Dermis blood vessel endothelial cell (primary cell): ENCODE measurements at regions not wholly inside any gene's neighbourhood (a gene's known extent, or its start where the extent isn't known, plus 50 kb on each side); places are given as distances from the start of the nearest gene placed in this dataset.

Experiments
- DNase-seq: peaks from one replicate; pipeline ENCODE4 v3.0.0; 2010

DNA sequence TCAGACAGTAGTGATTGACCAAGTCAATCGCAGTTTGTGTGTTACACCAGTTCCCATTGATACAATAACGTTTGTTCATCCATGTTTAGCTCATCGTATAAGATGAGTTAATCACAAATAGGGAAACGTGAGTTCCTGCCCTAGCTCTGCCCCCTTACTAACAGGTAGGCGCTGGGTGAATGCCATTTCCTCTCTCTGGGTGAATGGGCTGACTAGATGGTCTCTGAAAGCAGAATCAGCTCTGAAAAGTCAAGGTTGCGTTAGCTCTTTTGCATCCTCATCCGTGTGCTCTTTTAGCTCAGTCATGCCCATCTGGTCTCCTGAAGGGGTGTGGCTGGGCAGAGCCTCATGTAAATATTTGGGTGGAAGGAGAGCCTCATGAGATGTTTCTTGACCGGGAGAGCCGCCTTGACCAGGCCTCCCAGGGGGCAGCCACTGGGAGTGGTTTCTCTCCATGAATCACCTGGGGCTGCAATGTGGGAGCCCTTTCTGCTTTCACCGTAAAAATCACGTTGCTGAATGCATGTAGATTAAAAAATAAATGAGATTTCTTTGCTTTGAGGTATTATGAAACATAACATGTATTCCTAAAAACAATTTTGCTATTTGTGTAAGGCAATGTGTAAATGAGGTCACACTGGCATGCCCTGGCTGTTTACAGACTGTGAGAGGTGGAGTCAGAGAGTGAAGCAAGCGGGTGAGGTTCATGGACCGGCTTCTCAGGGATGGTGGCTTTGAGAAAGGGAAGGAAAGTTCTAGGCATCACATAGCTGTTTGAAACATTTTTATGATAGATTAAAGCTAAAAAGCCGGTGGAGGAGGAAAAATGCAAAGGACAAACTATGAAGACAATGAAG, 108.4 kb upstream of the RASGRP1 start:
- DNase-seq: no peak

DNA sequence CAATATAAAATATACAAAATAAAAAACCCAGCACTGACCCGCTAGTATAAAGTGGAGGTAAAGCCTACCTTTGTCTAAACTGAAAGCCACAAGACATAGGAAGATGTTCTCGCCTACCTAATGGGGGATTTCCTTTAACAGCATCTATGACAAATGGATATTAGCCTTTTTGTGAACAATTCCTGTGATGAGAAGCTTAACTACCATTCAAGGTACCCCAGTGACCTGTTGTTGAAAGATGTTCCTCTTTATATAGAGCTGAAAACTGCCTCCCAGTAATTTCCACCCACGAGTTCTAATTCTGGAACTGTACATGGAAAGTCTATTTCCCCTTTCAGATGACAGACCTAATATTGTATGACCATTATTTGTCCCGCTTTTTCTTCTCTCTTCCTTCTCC, 109.8 kb upstream of the RASGRP1 start:
- no peak for DNase-seq

DNA sequence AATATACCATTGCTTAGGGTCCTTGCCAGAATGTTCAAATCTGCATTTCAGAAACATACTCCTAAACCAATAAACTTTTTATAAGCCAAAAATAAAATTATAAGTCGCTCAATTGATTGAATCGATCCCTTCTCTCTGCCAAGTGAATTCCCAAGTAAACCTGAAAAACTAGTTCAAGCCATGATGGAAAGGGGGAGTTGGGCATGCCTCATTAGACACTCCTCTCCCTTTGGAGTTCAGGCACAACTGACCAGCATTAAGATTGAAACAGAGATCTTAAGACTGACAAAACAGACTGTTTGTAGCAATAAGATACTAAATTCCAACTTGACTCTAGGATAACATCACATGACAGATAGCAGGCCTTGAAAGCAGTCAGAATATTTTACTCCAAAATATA, 113.7 kb upstream of the RASGRP1 start:
- DNase-seq: no peak

DNA sequence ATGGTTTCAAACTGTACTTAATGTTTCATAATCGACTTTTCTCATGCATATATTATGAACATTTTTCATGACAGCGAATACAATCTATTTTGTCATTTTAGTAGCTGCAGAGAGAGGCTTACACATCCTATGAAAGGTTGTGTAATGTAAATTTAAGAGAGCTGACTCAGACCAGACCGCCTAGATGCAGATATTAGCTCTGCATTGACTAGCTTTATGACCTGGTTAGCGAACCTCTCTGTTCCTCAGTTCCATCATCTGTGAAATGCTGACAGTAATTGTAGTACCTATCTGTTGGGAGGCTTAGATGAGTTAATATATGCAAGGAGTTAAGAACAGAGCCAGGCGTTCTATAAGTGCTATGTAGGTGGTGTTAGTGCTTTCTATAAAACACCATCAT, 116.2 kb upstream of the RASGRP1 start:
- DNase-seq: no peak

DNA sequence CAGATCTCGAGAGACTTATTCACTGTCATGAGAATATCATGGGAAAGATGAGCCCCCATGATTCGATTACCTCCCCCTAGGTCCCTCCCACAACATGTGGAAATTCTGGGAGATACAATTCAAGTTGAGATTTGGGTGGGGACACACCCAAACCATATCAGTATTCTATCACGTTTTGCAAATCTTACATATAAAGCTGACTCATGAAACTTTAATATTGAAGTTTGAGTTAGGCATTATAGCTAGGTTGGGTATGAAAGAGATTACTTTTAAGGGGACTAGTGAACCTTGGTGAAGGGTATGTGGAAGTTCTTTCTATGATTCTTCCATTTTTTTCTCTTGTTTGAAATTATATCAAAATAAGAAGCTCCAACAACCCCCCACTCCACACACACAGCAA, 117.7 kb upstream of the RASGRP1 start:
- no peak for DNase-seq

DNA sequence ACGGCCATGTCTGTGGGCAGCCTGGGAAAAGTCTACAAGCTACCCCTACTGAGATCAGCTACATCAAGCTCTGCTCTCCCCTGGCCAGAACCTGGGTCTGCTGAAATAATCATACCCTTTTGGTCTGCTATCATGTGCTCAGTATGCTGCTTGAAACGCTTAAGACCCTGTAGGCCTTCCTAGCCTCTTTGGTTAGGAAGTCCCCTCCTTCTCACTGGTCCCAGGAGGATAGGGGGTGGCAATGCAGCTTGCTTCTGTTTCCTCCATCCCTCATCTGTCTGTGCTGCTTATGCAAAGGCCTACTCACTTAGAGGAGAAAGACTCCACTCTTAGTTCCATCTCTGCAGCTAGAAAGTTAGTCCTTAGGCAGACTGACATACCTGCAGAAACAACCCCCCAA, 118.2 kb upstream of the RASGRP1 start:
- DNase-seq: no peak

DNA sequence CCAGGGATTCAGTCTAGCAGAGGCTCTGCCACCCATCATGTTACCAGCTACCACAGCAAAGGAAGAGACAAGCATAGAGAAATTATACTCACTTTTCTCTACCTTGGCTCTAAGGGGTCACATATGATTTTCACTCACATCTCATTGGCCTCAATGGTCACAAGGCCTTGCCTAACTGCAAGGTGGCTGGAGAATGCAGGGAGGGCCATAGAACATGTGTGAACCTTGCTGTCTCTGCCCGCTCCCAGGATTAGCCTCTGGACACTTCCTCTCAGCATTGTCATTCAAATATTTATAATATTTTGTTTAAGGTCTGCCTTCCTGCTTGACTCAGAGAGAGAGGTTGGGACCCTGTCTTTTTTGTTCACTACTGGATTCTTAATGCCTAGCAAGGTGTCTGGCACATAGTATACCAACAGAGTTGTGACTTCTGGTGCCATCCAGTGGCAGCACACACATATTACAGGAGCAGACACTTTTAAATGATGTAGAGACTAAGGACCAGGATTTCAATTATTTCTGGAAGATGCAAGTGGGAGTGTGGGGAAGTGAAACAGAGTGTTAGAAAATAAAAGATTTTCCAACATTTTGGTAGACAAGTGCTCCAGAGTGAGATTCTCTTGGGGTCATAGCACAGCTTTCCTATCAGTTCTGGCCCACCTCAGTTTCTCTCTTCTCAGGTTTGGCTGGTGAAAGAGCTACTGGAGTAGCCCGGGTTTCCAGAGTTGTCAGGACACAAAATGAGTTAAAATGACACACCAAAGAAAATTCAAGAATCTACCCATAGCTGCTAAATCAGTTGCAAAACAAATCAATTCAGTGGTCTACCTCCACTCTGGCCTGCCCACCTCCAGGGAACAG, 119.0 kb upstream of the RASGRP1 start:
- DNase-seq: peak; percentile 75

DNA sequence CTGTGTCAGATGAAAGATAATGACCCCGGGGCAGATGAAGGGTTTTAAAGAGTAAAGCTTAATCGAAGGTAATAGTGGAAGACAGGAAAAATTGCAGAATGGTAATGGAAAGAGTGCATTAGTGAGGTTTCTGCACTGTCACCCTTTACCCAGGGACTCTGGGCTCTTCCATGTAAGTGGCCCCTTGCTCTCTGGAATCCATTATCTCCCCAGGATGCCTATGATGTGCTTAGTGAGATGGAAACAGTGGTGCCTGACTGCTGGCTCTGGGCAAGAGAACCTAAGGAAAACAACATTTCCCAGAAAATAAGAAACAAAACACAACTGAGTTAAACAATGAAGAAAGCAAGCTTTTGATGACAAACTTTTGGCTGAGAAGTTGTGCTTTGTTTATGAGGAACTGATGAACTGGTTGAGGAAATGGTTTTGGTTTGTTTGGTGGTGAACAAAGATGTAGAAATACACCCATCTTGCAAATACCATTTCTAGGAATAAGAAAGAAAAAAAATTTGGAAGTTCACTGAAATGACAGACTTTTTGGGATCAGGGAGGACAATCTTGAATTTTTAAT, 119.9 kb upstream of the RASGRP1 start:
- no peak for DNase-seq

DNA sequence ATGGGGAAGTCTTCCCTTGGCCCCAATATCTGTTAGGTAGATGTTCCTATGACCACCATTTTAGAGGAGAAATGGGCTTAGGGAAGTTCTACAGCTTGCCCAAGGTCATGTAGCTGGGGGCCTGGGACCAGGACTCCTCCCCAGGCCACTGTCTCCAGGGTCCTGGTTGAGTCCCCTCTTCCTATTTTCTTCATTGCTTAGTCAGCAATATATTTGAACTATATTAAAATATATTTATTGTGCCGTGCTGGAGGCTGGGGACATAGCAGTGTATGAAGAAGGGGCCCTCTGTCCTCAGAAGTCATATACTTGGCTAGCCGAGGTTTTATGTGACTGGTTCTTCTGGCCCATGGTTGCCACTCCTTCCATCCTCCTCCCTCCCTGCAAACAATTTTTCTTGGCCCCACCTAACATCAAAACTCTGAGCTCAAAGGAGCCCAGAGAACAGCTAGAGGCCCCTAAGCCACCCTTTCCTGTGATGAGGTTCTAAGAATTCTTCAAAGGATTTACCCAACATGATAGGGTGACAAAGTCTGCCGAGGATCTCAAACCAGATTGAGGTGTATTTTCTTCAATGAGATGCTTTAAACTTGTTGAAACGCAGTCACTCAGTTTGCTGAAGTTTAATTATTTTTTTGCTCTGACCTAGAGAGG, 121.2 kb upstream of the RASGRP1 start:
- DNase-seq: no peak

DNA sequence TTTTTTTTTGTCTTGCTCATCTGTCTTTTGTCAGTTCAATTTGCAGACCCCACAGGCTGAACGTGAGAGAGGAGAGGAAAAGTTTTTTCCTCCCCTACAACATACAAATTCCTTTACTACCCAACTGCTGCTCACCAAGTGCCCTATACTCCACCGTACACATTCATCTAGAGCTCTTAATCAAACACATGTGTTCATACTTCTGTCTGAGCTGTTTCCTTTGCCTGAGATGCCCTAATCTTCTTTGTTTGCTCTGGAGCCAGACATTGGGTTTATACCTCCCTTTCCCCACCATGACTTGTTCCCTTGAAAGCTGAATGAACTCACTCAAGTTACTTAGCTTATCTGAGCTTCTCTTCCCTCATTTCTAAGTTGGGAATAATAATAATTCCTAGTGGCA, 122.7 kb upstream of the RASGRP1 start:
- no peak for DNase-seq

DNA sequence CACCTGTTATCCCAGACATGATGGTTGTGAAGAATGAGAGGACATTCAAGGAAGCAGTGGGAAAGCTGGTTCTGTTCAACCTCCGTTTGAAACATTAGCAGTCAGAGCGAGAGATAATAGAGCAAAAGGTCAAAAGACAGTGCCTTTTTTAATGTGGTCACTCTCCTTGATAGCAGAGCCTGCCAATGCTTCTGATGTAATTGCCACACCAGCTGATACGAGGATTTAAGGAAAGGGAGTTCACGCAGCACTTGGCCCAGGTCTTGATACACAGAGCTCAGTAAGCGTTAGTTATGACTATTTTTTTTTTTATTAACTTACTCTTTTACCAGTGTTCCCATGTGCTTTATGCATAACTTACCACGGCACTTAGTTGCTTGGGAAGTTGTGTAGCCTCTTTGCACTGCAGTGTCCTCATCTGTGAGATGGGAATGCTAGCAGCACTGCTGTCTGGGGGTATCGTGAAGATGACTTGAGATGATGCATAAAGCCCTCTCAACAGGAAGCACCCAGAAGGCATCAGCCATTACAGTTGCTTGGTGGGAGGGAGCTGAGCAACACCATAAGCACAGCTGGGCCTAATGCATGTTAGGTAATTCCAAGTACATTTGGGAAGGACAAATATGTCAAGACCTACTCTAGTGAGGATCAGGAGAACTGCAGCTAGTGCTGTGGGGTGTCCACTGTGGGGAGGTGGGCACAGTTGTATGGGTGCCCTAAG, 123.3 kb upstream of the RASGRP1 start:
- DNase-seq: no peak

DNA sequence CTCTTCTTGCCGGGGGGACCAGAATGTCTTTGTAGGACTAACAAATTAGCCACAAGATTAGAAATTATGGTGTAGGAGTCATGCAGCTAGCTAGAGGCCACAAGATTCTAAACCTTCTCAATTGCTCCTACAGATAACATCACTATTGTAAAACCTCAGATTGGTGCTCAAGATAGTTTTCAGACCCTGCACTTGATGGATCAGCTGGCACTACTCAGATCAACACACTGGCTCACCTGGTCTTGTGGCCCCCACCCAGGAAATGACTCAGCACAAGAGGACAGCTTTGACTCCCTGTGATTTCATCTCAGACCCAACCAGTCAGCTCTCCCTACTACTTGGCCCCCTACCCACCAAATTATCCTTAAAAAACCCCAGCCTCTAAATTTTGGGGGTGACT, 124.1 kb upstream of the RASGRP1 start:
- no peak for DNase-seq

DNA sequence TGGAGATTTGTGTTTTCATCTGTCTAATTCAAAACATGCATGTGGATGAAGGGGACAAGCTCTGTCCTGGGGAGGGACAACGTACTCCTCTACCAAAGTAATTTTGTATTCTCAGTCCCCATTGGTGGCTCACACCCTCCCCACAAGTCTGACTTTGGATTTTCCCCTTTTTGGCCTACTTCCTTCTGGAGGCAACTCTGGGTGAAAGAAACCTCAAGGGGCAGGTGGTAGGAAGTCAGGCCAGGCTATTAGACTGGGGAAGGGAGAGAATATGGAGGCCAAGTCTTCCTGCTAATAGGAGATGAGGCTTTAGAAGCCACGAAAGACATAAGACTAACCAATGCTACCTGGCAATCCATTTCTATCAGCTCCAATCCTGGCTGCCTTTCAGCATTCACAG, 124.9 kb upstream of the RASGRP1 start:
- no peak for DNase-seq

DNA sequence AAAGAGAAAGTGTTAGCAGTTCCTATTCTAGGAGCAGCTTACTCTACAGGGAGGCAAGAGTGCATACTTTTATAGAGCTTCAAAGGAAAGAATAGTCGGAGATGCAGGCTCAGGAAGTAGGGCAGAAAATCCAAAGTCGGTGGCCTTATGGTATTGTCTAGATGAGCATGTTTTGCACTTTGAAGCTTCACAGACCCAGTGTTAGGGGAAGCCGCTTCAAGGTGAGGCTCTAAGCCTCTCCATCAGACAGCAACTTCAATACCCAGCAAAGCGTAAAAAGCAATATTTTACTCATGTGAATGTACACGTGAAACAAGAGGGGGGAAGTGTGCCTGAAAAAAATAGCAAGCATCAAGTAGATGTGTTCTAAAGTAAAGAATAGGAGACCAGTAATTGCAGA, 125.6 kb upstream of the RASGRP1 start:
- DNase-seq: no peak

DNA sequence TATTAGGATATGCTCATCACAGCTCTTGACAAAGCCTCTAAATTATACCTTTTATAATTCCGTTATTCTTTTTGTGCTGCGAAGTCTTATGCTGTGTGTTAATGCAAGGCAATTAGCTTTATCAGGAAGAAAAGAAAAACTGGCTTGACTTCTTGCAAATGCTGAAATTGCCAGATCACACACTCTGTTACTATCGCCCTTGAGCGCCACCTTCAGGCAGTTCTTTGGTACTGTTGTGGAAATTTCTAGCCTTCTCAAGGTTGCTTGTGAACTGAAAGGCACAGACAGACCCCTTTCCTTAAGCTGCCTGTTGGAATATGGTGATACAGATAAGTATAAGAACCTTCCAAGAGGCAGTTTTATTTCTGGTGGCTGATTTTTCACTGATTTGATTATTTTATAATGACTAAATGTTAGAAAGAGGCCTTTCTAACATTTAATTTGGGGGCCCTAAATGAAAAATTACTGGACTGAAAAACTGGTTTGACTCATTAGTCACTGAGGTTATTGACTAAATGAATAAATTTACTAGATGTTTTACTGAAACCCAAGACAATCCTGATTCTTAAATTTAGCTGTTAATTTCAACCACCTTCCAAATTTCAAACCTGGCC, 126.2 kb upstream of the RASGRP1 start:
- peak; percentile 86 for DNase-seq

DNA sequence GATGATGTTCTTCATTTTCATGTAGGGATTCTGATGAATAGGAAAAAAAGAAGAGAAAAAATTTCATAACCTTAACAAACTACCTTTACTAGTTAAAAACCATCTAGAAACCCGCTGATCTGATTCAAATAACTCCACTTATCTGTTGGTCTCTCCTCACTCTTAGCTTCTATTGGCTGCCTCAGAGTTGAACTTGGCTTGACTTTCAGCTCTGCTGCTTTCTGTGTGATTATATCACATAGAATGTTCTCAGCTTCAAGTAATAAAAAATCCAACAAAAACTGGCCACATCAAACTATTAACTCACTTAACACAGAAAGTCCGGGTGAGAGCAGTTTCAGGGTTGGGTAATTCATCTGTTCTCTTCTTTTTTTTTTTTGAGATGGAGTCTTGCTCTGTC, 126.8 kb upstream of the RASGRP1 start:
- DNase-seq: no peak

DNA sequence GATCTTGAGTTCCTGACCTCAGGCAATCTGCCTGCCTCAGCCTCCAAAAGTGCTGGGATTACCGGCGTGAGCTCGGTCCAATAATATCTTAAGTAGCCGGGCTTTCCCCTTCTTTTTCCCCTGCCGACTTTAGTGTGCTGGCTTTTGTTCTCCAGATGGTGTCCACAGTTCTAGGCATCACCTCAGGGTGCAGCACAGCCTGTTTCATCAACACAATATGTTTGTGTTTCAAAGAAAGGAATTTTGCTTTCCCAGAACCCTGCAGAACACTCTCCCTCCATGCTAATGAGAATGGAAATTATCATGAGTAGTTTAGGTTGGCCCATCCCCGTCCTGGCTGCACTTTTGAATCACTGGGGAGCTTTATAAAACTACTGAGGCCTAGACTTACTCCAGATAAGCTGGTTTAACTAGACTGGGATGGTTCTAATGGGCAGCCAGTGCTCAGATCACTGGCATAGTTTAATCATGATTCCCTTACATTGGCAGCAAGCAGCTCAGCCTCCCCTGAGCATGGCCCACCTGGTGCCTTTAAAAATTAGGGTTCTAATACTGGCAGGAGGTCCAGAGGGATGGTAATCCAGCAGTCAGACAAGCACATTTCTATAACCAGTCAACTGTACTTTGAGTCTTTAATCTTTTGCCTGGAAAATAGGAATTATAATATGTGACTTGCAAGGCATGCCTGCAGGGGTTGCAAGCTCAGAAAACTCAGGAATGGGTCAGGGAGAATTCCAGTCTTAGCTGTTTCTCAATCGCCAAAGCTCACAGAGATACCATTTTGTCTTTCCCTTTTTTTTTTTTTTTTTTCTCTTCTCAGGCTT, 127.6 kb upstream of the RASGRP1 start:
- no peak for DNase-seq

DNA sequence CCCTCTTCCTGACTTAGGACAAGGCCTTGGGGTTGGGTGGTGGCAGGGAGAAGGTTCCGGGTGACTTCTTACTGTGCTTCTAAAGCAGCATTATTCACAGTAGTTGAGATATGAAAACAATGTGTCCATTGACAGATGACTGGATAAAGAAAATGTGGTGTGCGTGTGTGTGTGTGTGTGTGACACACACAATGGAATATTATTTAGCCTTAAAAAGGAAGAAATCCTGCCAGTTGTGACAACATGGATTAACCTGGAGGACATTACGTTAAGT, 128.1 kb upstream of the RASGRP1 start:
- no peak for DNase-seq

DNA sequence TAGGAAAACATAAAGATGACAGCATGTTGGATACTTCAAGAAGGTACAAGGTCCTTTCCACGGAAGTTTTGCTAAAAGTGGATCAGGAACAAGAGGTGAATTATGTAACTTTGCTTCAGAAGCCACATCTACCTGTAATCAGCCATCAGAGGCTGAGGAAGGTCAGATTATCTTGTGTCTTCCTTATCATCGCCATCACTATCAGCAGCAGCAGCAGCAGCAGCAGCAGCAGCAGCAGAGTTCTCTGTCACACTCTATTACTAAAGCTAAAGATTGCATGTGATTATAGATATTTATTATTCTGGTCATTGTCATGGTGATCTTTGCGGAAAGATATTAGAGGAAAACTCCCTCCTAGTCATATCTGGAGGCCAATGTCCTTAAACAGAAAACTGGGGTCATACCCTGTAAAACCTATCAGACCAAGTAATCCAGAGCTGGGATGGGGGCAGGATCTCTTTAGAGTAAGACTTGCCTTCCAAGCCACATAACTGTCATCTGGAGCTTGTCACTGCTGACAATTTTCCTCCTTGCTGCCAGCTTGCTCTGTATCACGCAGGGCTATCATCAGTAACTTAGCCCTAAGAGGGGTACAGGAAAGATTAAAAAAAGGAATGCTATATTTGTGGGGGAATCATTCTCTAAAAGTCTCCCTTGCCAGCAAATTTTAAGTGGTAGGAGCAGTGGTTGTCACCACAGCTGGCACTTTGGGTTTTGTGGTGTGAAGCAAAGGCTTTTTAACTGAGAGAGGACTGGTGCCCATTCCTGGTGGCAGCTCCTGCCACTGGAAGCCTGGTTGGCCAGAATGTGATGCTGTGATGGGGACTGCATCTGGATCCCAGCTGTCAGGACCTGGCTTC, 130.9 kb upstream of the RASGRP1 start:
- DNase-seq: no peak

DNA sequence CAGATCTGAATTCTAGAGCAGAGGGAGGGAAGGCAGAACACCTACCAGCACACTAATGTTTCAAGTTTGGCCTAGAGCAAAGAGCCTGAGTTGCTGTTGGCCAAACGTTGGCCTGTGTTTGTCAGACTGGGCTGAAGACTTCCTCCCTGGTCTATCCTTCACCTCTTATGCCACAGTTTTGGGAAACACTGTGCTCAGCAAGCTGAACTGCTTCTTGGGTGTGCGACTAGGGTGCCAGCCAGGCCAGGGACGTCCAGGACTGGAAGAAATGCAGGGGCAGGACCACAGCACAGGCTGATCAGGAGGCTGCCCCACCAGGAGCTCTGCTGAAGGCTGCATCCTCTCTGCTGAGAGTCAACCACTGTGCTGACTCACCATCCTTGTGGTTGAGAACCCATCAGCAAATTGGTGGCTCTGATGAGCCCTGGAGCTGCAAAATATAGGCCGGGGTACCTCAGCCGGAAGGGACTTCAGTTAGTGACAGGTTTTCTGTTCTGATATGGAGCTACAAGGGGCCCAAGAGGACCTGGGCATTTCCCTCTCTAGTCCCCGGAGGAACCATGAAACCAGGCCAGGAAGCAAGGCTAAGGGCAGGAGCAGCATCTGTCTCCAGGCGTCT, 131.6 kb upstream of the RASGRP1 start:
- no peak for DNase-seq
